CD4-positive, alpha-beta T cell treated with Interleukin-15 for 4 hours (primary cell): ENCODE measurements at regions not wholly inside any gene's neighbourhood (a gene's known extent, or its start where the extent isn't known, plus 50 kb on each side); places are given as distances from the start of the nearest gene placed in this dataset.

ENCODE experiments used
- DNase-seq: peaks from one replicate; pipeline ENCODE4 v3.0.0-alpha.2; 2020; ENCODE audit warnings: low spot score

DNA sequence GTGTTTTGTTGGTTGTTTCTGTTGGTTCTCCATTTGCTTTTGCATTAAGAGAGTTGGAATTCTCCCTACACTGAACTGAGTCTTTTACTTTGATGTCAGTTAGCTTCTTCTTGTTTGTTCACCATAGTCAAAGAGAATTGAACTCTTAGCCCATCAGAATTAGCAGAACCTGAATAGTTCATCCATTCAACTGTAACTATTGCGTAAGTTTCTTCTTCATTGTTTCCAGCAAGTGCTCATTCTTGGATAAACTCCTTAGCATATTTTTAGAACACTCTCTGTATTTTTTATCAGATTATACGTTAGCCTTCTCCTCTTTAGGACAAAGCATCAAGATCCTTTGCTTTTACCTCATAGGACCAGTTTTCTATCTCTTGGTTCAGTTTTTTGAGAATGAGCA, 128.4 kb upstream of the RAB11FIP2 start:
- no peak for DNase-seq

DNA sequence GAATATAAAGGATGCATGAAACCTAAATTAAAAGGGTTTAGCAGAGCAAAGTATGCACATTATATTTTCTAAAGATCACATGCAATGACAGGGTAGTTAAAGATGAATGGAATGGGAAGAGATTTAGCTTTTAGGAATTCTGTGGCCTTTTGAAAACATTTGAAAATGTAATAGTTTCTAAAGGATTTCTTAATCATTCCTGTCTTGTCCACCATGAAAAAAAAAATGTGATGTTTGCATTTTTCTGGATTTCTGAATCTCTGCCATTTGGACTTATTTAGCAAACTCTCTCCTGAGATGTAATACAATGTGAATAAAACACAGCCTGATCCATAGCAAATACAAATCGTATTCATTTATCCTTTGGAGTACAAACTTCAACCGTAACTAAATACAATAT, 126.6 kb upstream of the RAB11FIP2 start:
- DNase-seq, result no peak

DNA sequence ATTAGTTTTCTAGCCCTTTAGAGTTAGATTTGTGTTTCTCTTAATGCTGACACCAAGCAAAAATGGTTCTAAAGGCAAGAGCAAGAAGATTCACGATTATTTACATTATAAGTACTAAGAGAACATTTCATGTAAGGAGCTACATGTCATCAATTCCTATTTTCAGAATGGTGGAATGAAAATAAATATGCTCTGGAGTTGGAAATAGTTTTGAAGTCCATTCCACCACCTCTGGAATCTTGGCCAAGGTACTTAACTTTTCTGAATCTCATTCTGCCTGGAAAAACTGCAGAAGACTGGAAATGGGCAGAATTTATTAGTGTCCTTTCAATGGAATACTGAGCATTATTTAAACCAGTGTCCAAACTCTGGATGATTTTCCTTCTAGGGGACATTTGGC, 125.1 kb upstream of the RAB11FIP2 start:
- no peak for DNase-seq

DNA sequence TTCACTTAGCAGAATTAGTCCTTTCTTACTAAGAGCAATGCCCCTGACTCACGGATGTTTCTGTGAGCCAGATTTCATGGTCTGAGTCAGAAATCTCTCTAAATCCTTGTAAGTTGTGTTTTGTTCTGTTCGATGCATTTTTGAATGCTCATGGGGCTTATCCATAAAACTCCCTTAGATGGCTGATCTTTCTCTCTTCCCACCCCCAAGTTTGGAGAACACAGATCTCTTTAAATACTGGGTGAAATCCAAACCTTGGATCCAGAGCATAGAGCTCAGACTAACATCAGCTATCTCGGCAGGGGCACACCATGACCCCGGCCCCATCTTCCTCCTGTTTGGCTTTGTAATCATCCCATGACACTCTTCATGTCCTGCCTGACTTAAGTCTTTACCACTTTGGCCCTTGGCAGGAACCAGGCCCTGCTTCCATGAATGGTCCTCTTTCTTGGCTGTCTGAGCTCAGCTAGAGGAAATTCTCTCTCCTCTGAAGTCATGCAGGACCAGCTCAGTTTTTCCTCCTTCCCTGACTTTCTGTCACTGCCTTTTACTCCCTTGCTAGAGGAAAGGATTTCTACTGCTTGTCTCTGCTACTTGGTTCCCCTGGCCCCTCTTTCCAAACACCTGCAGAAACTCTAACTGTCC, 120.4 kb upstream of the RAB11FIP2 start:
- DNase-seq, result no peak

DNA sequence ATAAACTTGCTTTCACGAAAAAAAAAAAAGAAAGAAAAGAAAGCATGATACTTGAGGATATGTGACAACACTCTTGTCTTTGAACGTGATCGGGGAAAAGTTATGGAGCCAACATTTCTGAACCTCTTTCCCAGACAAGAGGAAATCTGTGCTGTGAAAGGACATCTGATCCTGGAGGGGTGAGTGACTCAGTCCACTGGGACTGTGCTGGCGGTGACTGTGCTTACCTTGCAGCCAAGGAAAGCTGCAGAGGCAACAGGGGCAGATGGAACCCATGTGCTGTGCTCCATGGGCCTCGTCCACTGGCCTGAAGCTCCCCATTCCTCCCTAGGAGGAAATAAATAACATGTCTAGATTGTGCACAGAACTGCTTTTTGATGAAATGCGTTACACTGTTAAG, 116.5 kb upstream of the RAB11FIP2 start:
- no peak for DNase-seq

DNA sequence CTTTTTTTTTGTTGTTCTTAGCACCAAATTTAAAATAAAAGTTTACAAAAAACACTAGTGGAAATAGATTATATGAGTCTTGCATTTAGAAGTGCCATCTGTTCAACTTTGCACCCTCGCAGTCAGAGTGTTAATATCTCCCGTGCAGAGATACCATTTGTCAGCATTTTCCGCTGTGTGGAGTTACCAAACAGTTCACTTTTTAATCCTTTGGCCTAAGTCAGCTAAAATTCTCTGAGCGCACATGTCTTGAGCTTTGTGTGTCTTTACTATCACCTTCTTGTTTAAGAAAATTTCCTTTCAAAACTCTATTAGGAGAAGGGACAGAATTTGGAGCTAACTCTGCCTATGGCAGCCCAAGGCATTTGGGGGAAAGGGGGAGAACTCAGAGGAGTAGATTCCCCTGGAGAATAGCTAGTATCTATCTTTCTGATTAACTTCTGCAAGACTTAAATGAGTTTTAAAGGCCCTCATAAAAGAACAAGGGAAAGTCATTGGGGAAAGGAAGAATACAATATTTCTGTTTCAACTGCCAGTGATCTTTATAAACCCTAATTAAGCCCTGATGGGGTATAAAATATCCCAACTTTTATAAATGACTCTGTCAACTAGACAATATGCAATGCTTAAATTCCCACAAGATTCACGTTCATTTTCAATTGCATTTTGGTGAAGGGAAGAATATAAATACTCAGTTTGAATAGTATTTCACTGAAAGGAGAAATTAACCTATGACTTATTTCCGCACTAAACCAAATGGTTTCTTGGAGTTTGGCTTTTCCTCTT, 114.9 kb upstream of the RAB11FIP2 start:
- DNase-seq, result no peak

DNA sequence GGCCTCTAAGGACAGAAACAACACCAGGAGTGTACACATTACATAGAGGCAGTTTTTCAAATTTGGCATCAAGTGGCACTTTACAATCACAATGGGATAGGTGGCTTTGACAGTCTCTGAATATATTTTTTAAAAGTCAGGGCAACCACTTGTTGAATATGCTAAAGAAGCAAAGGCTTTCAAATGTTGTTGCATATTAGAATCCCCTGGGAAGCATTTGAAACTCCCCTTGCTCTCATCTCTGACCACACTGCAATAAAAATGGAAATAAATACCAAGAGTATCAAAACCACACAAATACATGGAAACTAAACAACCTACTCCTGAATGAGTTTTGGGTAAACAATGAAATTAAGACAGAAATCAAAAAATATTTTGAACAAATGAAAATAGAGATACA, 106.5 kb upstream of the RAB11FIP2 start:
- no peak for DNase-seq

DNA sequence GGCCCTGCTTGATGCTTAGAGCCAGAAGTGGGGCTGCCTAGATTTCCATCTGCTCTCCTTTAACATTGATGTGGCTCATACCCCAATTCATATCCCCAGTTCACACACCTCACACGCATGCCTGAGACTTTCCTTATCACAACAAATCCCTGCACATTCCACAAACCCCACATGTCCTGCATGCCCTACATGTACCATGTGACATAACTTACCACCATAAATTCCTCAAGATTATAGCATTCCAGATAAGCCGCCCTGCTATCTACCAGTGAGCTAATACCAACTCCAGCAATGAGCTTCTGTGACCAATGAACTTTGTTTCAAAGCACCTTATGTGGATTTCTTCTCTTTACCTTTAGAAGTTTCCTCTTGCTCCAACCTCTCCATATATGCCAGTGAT, 104.7 kb upstream of the RAB11FIP2 start:
- DNase-seq, result no peak

DNA sequence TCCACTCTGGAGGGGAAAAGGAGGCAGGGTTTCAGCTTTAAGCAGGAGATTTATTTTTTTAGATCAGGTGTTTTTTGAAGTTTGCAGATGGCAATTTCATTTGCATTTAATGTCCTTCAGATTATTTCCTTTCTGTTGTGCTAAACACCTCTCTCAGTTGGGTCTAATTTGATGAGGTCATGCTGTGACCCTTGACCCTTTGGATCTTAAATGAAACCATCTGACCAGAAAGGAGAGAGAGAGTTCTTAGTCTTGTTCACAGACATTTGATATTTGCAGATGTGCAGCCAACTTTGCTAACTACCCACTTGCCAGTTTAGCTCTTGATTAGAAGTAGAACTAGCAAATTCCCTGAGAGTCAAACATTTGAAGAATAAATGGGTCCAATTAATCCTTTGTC, 101.5 kb upstream of the RAB11FIP2 start:
- DNase-seq, result no peak

DNA sequence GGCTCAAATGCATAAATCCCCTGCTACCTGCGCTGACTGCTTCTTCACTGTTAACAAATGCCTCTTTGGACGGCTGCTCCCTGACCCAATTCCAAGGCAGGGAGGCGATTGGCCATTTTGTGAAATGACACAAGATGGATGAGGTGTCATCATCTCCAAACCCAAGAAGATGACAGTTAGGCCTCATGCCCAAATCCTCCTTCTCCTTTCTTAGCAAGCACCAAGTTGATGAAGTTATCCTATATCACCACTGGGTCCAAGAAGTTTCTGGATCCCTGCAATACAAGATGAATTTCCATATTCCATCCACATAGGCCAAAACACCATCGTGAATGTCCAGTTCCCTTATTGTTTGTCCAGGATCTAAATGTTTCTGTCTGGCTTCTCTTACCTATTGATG, 98.5 kb upstream of the RAB11FIP2 start:
- DNase-seq, result no peak

DNA sequence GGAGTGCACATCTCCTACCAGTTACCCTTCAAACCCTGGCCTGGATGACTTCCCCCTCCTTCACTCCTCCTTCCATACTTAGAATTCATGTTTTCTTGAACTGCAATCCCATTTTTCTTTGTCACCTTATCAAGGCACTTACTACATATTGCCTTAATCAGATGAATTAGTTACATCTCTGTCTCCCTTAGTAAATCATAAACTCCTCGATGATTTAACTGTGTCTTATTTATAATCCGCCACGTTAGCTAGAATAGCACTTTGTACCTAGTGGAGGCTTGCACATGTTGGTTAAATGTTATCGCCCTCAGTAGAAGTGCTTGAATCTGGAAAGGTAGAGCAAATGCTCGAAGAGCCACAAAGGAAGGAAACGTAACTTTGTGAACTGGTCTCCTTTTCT, 94.7 kb upstream of the RAB11FIP2 start:
- DNase-seq, result no peak

DNA sequence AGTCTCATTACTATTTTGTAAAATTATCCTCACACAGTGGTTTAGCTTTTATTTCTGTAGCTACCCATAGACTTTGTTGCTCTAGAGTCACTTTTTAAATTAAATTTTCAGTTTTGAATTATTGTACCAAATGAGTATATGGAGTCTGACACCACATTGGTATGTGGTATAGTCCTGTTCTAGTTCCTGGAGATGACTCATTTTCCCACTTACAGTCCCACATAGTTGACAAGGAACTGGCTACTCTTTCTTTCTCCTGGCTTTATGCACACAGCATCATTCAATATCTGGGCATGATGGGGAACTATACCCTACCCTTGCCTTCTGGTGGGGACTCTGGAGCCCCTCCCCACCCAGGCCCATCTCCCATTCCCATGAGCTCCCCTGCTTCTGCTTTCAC, 92.6 kb upstream of the RAB11FIP2 start:
- DNase-seq, result no peak

DNA sequence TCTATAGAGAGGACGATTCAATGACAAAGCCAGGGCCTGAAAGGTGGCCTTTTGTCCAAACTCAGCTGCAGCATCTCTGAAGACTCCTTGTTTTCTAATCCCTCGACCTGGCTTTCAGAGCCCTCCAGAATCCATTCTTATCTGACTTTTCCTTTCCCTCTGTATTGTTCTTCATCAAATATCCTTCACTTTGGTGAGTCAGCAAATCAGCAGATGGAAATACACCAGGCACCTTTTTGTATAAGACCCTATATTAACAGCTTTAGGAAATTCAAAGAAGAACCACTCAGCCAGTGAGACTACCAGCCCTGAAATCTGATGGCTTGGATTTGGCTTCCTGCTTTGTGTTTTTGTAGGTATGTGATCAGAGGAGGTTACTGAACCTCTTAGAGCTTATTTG, 81.9 kb upstream of the RAB11FIP2 start:
- no peak for DNase-seq

DNA sequence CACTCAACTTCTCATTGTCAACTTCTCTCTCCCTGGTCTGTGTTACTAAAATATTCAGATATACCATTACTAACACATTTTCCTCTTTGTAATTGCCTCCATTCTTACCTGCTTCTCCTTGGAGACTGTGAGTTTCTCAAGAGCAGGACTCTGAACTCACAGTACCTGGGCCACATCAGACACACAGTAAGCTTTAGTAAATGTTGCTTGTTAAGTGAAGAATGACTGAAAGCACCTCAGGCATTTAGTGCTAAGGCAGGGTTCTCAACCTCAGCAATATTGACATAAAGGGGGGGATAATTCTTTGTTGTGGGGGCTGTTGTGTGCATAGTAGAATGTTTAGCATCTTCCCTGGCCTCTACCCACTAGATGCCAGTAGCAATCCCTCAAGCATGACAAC, 72.0 kb upstream of the RAB11FIP2 start:
- DNase-seq, result no peak

DNA sequence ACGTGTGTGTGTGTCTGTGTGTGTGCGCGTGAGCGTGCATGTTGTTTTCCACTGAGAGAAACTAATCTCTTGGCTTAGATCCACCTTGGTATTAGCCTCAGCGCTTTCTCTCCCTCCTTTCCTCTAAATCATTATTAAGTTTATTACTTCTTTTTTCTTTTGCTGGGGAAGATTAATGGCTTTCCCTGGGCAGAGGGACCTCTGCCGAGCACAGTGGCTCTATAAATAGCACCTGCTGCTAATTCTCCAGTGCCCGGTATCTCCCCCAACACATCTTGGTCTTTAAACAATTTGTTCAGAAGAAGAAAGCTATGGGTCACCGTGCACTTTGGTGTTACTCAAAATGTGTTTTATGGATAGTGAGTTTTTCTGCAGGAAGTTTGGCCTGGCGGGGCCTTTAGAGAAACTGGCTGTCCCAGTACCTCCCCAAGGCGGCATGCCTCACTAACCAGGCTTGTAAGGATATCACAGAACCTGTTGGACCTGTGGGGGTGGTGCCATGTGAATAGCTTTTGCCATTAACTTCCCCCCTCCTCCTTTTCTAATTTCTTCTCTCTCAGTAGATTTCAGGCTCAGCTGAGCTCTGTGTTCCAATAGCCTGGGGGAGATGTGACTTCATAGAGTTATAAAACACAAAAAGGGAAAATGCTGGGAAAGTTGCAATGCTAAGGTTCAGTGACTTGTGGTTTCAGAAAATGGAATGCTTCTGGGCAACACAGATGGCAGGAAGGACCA, 70.1 kb upstream of the RAB11FIP2 start:
- DNase-seq, result no peak

DNA sequence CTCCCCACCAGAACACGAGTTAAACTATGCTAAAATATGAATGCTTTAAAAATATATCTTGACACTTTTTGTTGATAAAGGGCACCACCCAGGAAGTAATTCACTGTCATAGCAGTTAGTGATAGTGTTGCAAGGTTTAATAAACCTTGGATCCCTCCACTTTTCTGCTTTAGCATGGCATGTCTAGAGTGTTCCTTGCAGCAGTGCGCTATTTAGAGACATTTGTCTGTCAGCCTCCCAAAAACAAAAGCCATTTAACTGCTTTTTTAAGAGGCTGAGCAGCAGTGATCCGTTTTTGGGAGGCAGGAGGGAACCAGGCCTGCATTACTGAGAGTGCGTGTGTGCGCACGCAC, 69.6 kb upstream of the RAB11FIP2 start:
- no peak for DNase-seq

DNA sequence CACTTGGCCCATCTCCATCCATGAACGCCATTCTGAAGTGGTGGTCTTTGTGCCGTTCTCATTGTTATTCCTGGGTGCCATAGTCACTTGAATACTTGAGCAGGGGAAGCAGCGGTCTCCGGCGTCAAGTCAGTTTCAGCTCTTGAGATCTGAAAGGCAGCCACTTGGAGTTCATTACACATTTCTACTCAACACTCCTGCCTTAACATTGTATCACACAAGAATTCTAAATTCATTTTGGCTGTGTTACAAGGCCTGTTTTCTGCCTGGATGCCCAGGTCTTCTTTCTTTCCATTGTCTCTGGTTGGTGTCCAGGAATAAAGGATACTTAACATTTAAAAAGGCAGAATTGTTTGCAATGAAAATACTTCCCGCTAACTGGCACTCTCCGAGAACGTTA, 69.0 kb upstream of the RAB11FIP2 start:
- no peak for DNase-seq

DNA sequence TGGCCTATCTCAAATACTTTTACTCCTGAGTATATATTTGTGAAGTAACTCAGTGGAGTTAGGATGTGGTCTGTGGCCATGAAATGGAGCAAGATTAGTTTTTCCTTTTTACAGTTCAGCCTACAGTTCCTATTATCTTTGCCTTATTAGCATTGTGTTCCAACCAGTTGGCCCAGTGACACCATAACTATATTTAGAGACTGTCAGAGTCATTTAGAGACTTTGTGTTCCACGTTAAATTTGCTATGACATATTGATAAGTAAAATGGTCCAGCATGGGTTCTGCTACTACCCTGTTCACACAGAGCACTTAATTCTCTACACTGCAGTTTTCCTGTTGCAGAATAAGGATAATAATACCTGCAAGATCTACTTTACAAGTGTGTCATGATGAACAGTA, 68.3 kb upstream of the RAB11FIP2 start:
- DNase-seq, result no peak

DNA sequence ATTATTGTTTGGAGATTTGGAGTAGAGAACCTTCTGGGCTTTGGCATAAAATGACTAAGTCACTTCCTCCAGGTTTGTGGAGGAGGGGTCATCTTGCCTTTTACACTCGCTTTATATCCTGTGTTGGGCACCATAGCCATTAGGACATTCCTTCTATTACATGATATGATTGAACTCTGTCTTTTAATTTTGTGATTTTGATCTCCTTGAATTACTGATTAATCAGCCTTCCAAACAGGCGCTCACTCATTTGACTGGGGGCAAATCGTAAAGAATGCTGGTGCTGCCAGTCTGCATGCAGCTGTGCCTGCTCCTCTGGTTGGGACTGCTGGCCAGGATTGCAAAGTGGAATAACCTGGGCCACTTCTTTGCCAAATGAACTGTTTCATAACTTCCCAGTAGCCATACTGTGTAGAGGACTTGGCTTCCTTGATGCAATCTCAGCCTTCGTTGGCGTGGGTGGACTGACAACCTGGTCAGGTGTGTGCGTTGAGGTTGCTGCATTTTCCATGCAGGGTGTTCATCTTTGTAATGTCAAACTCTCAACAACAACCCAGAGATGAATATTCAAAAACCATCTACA, 65.9 kb upstream of the RAB11FIP2 start:
- DNase-seq, result no peak

DNA sequence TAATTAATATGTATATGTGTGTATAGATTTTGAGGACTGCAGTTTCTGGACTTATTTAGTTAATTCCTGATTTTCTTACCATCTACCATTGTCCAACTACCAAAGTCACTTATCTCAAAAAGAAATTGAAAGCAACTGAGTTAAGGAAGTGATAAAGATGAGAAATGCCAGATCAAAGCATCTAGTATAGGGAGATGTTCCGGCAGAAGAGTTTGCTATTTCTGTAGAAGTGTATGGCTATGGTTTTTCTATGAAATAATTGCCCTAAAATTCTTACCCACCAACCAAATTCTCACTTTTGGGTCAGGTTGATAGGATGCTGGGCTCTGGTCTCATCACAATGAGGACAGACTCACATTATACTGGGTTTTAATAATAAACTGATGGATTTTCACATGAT, 64.0 kb upstream of the RAB11FIP2 start:
- DNase-seq, result no peak

DNA sequence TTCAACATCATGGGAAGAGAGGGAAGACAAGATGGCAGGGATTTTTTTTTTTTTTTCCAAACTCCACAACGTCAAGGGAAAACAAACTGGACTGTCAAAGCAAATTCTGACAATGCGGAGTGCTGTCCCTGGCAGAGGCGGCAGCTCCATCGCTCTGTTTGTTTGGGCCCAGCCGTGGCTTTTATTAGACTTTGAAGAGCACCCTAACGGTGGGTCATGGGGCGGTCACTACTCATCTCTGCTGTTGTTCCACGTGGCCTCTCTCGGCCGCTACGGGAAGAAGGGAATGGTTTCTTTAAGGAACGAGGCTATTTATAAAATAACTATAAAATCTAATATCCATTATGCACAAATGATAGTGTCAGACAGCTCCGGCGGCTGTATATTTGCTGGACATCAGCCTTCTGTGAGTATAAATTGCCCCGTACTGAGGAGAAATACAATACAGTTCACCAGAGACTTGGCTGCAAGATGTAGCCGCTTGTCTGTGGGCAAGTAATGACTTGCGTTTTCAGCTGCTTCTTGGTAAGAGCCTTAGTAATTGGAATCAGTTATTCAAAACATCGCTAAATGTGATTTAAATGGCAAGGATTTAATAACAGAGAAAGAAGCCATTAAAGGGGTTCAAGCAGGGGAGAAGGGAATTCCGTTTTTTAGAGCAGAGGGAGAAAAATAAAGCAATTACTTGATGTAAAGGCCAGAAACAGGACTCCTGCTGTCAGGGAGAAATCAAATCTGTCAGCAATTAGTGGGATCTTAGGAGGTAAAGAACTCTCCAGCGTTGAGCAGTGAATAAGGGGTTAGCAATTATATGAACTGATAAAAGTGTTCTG, 61.7 kb upstream of the RAB11FIP2 start:
- DNase-seq, result no peak

DNA sequence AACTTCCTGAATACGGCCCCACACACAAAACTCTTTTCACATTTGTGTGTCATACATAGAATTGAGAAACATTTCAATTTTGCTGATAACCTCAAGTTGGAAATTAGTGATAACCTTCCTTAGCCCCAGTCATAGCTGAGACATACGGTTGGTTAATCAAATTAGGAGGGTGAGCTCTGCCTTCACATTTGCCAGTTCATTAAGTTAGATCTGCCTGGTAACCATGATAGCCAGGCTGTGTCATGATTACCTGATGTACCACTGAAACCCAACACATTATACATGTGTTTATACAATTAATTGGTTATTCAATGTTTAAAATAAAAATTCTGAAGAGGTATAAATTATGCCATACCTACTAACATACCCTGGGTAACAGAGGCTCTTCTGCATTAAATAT, 60.8 kb upstream of the RAB11FIP2 start:
- DNase-seq, result no peak
